DND-41 (cell line): ENCODE measurements at regions not wholly inside any gene's neighbourhood (a gene's known extent, or its start where the extent isn't known, plus 50 kb on each side); places are given as distances from the start of the nearest gene placed in this dataset.

Experiments used
- ATAC-seq: fragments of 200-7000 bp; cut with Tn5 transposase; 3 replicates; pipeline ENCODE4 v1.9.1; 2021; ENCODE audit warnings: low read depth; ENCODE audit not compliant: insufficient read depth
- DNase-seq: peaks from one replicate; pipeline ENCODE4 v3.0.0-alpha.2; 2020
- H2AFZ ChIP-seq: 2 replicates; pipeline ENCODE4 v1.6.0; 2012; ENCODE audit warnings: low read depth, low read length
- H3K27ac ChIP-seq: 2 replicates; pipeline ENCODE4 v1.5.1; 2012; ENCODE audit warnings: low read length, inconsistent platforms
- H3K27me3 ChIP-seq: fragments of 200-600 bp; sonication (generic); 2 replicates; pipeline ENCODE4 v1.6.0; 2012; ENCODE audit warnings: low read length, mild to moderate bottlenecking, inconsistent platforms; ENCODE audit not compliant: insufficient read depth, poor library complexity
- H3K36me3 ChIP-seq: 2 replicates; pipeline ENCODE4 v1.5.1; 2012; ENCODE audit warnings: low read length, inconsistent platforms; ENCODE audit not compliant: insufficient read depth
- H3K4me1 ChIP-seq: 2 replicates; pipeline ENCODE4 v1.5.1; 2012; ENCODE audit warnings: mild to moderate bottlenecking, low read length; ENCODE audit not compliant: insufficient read depth
- H3K4me2 ChIP-seq: 2 replicates; pipeline ENCODE4 v1.6.0; 2012; ENCODE audit warnings: mild to moderate bottlenecking, moderate library complexity, low read length, inconsistent platforms; ENCODE audit not compliant: insufficient read depth
- H3K4me3 ChIP-seq, 2 experiments: fragments of 200-600 bp in 1 of 2; shearing (Covaris generic) in 1 of 2; 2 replicates each; pipeline ENCODE4 v1.5.1; 2012 to 2016; ENCODE audit warnings: inconsistent platforms in 2 of 2, low read length in 2 of 2, mild to moderate bottlenecking in 2 of 2, low read depth in 1 of 2, moderate library complexity in 1 of 2
- H3K79me2 ChIP-seq: 2 replicates; pipeline ENCODE4 v1.6.0; 2012; ENCODE audit warnings: low read length, inconsistent platforms; ENCODE audit not compliant: insufficient read depth
- H3K9ac ChIP-seq: 2 replicates; pipeline ENCODE4 v1.6.0; 2012; ENCODE audit warnings: low read depth, mild to moderate bottlenecking, inconsistent platforms, low read length, moderate library complexity
- H3K9me3 ChIP-seq: 2 replicates; pipeline ENCODE4 v1.5.1; 2012; ENCODE audit warnings: low read length, moderate library complexity, mild to moderate bottlenecking, inconsistent platforms; ENCODE audit not compliant: insufficient read depth, severe bottlenecking
- H4K20me1 ChIP-seq: 2 replicates; pipeline ENCODE4 v1.6.0; 2012; ENCODE audit warnings: low read length; ENCODE audit not compliant: insufficient read depth
- EZH2 ChIP-seq: IDR thresholded peaks from 3 replicates; pipeline ENCODE4 v1.6.1; 2012; ENCODE audit warnings: borderline replicate concordance, low read depth, mild to moderate bottlenecking, moderate library complexity, low read length, inconsistent platforms; ENCODE audit not compliant: severe bottlenecking
- TF ChIP-seq, protein P1 (sequence below): IDR thresholded peaks from 2 replicates; pipeline ENCODE4 v1.5.1; 2012; ENCODE audit warnings: borderline replicate concordance, low read length, moderate library complexity, mild to moderate bottlenecking; ENCODE audit not compliant: poor library complexity, severe bottlenecking; ENCODE audit errors: extremely low read depth

DNA sequence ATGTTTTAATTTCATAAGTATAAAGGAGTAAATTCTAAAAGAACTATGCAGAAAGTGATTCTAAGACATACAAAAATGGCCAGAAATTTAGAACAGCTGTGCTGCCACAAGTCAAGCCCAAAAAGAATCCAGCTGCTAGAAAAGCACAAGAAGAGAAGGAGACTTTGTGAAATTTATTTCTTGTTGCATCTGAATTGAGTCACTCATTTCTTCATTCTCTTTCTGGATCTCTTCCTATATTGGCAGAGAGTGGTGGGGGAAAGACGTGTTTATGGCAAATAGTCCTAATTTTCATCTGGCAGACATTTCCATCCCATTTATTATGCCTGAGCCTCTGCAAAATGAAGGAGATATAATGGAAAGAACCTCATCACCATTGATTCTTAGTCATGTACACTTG is 139.6 kb upstream of the CTTNBP2NL start:
- no peak overlapping the region for H3K9ac ChIP-seq
- no peaks in the 10 kb centered on the region for H3K79me2 ChIP-seq
- no peaks in the 10 kb centered on the region for H3K36me3 ChIP-seq
- H3K9me3 ChIP-seq: no peaks in the 10 kb centered on the region
- TF ChIP-seq, protein P1, sequence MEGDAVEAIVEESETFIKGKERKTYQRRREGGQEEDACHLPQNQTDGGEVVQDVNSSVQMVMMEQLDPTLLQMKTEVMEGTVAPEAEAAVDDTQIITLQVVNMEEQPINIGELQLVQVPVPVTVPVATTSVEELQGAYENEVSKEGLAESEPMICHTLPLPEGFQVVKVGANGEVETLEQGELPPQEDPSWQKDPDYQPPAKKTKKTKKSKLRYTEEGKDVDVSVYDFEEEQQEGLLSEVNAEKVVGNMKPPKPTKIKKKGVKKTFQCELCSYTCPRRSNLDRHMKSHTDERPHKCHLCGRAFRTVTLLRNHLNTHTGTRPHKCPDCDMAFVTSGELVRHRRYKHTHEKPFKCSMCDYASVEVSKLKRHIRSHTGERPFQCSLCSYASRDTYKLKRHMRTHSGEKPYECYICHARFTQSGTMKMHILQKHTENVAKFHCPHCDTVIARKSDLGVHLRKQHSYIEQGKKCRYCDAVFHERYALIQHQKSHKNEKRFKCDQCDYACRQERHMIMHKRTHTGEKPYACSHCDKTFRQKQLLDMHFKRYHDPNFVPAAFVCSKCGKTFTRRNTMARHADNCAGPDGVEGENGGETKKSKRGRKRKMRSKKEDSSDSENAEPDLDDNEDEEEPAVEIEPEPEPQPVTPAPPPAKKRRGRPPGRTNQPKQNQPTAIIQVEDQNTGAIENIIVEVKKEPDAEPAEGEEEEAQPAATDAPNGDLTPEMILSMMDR: no peak
- no peak for TF ChIP-seq EZH2
- no peak overlapping the region for H2AFZ ChIP-seq
- no peak overlapping the region for H3K4me3 ChIP-seq
- peaks cover 2% of the 10 kb centered on the region for H3K27me3 ChIP-seq
- no peaks in the 10 kb centered on the region for H4K20me1 ChIP-seq
- no peak overlapping the region for H3K4me2 ChIP-seq
- H3K4me1 ChIP-seq: no peaks in the 10 kb centered on the region
- ATAC-seq (no peak), DNase-seq (no peak)
- no peak overlapping the region for H3K27ac ChIP-seq

DNA sequence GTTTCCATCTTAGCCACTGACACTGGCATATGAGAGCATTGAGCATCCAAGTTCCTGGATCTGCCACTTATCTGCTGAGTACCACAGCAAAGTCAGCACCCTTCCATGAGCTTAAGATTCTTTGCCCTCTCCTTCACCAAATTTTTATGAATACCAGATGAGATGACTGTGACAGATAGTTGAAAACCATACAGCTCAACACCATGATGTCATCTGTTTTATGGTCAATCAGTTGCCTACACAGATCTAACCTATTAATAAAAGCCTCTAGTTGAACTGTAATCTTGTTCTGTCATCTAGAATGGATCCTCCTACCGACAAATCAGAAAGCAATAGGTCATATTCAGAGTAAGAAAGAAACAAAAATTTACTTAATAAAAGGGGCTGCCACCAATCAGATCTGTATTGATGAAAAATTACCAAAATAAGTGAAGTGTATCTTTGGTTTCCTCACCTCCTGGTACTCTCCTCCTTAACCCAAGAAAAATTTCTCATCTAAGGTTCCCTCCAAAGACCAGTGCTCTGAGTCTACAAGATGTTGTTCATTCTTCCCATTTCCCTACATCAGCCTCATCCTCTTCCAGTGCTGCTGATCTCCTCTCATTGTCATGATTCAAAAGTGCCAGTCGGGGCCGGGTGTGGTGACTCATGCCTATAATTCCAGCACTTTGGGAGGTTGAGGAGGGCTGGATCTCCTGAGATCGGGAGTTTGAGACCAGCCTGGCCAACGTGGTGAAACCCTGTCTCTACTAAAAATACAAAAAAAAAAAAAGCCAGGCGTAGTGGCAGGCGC is 138.8 kb upstream of the CTTNBP2NL start:
- TF ChIP-seq, protein P1: no peak
- TF ChIP-seq EZH2: no peak
- DNase-seq (no peak), ATAC-seq (no peak)
- H3K36me3 ChIP-seq: no peaks in the 10 kb centered on the region
- no peak overlapping the region for H3K9ac ChIP-seq
- H4K20me1 ChIP-seq: no peaks in the 10 kb centered on the region
- no peaks in the 10 kb centered on the region for H3K4me1 ChIP-seq
- H3K27me3 ChIP-seq: peaks cover 2% of the 10 kb centered on the region
- no peak overlapping the region for H3K4me3 ChIP-seq
- no peak overlapping the region for H3K4me2 ChIP-seq
- H2AFZ ChIP-seq: no peak overlapping the region
- no peaks in the 10 kb centered on the region for H3K9me3 ChIP-seq
- H3K27ac ChIP-seq: no peak overlapping the region
- no peaks in the 10 kb centered on the region for H3K79me2 ChIP-seq

DNA sequence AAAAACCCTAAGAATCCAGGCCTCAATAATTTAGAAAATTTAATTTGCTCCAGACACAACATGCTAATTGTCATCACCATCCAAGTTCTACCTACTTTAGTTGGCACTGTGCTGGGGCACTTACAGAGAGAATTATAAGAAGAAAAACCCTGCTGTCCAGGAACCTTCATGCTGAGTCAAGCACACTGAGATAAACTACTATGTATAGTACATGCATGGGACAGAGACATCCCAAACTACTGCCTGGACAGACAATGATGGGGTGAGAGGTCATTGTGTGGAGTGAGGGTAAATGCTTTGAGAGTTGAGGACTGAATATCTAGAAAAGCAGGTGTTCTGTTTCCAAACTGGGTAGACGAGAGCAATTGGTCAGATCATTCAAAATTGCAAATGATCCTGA is 135.3 kb upstream of the CTTNBP2NL start:
- Histone ChIP-seq H3K4me1 (no peaks in the 10 kb centered on the region), H2AFZ (no peak overlapping the region), H4K20me1 (no peaks in the 10 kb centered on the region), H3K27ac (no peak overlapping the region), H3K27me3 (peaks cover 26% of the 10 kb centered on the region), H3K4me2 (no peak overlapping the region), H3K9ac (no peak overlapping the region), H3K9me3 (no peaks in the 10 kb centered on the region), H3K79me2 (no peaks in the 10 kb centered on the region), H3K36me3 (no peaks in the 10 kb centered on the region), H3K4me3 (no peak overlapping the region)
- TF ChIP-seq, protein P1: no peak
- no peak for TF ChIP-seq EZH2
- DNase-seq: no peak
- no peak for ATAC-seq

DNA sequence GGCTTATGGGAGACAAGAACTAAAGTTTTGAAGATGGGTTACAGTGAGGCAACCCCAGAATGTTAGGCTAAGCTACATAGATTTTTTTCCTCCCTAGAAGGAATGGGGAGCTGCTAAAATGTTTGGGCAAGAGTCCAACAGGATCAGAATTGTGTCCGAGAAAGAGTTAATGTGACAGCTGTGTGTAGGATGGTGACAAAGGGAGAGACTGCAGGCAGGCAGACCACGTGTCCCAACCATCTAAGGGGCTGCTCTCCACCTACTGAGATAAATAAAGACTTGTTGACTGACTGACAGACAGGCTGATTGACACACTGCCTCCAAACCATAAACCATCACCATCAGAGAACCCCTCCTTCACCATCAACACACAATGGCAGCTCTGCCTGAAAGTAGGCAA is 133.7 kb upstream of the CTTNBP2NL start:
- peaks cover 31% of the 10 kb centered on the region for H3K27me3 ChIP-seq
- no peak for DNase-seq
- H3K4me1 ChIP-seq: no peaks in the 10 kb centered on the region
- TF ChIP-seq, protein P1: no peak
- TF ChIP-seq EZH2: no peak
- H3K9me3 ChIP-seq: no peaks in the 10 kb centered on the region
- H3K4me3 ChIP-seq: no peak overlapping the region
- no peak overlapping the region for H3K27ac ChIP-seq
- no peaks in the 10 kb centered on the region for H3K36me3 ChIP-seq
- no peak overlapping the region for H3K4me2 ChIP-seq
- H4K20me1 ChIP-seq: no peaks in the 10 kb centered on the region
- H2AFZ ChIP-seq: no peak overlapping the region
- no peak overlapping the region for H3K9ac ChIP-seq
- no peak for ATAC-seq
- no peaks in the 10 kb centered on the region for H3K79me2 ChIP-seq
